PC-9 (cell line): ENCODE measurements at regions not wholly inside any gene's neighbourhood (a gene's known extent, or its start where the extent isn't known, plus 50 kb on each side); places are given as distances from the start of the nearest gene placed in this dataset.

Experiments used
- BruUV-seq: library from RNA; stranded (reverse); fragments of 400-500 nt; replicated peaks from 2 replicates; lab custom pipeline; 2021; lab: Mats Ljungman, UMichigan
- CTCF ChIA-PET: fragments of 300-600 bp; sonication (Branson Sonifier 250); formaldehyde crosslinking; loops from one replicate; lab custom pipeline; 2022; ENCODE audit warnings: antibody characterized with exemption; lab: Charles Lee
- POLR2A ChIA-PET: fragments of 300-600 bp; sonication (Branson Sonifier 250); formaldehyde crosslinking; loops from one replicate; lab custom pipeline; 2022; ENCODE audit warnings: antibody characterized with exemption; ENCODE audit not compliant: unreplicated experiment; lab: Charles Lee
- DNase-seq, 2 experiments: peaks; one replicate each; pipeline versions ENCODE4 v3.0.0 to v3.0.0-alpha.2; 2015 to 2022; ENCODE audit warnings: mixed read lengths in 1 of 2
- H2AFZ ChIP-seq: fragments of 200-600 bp; sonication (generic); 2 replicates; pipeline ENCODE4 v1.8.1; 2017; ENCODE audit warnings: antibody characterized with exemption
- H3F3A ChIP-seq: fragments of 200-600 bp; sonication (generic); 2 replicates; pipeline ENCODE4 v1.8.1; 2017; ENCODE audit warnings: antibody characterized with exemption, mild to moderate bottlenecking, low read depth; ENCODE audit not compliant: insufficient read depth
- H3K27ac ChIP-seq: fragments of 200-600 bp; sonication (generic); 2 replicates; pipeline ENCODE4 v1.6.1; 2016; ENCODE audit warnings: mixed run types
- H3K27me3 ChIP-seq: fragments of 200-600 bp; sonication (generic); 2 replicates; pipeline ENCODE4 v1.6.1; 2016; ENCODE audit warnings: low read depth, mixed run types; ENCODE audit not compliant: insufficient read depth
- H3K36me3 ChIP-seq: fragments of 200-600 bp; sonication (generic); 2 replicates; pipeline ENCODE4 v1.6.1; 2016; ENCODE audit warnings: low read depth, mixed run types
- H3K4me1 ChIP-seq: fragments of 200-600 bp; sonication (generic); replicated peaks from 2 replicates; pipeline ENCODE4 v1.6.1; 2016; ENCODE audit warnings: mixed run types; ENCODE audit not compliant: insufficient read depth
- H3K4me2 ChIP-seq: fragments of 200-600 bp; sonication (generic); 2 replicates; pipeline ENCODE4 v1.6.1; 2017; ENCODE audit warnings: mixed run types
- H3K4me3 ChIP-seq: fragments of 200-600 bp; sonication (generic); 2 replicates; pipeline ENCODE4 v1.6.1; 2016; ENCODE audit warnings: mixed run types
- H3K79me2 ChIP-seq: fragments of 200-600 bp; sonication (generic); 2 replicates; pipeline ENCODE4 v1.6.1; 2017; ENCODE audit warnings: low read depth, mixed run types
- H3K9me2 ChIP-seq: fragments of 200-600 bp; sonication (generic); 2 replicates; pipeline ENCODE4 v1.8.1; 2017; ENCODE audit warnings: mild to moderate bottlenecking; ENCODE audit not compliant: insufficient read depth
- H3K9me3 ChIP-seq: fragments of 200-600 bp; sonication (generic); 2 replicates; pipeline ENCODE4 v1.8.1; 2016; ENCODE audit warnings: low read depth; ENCODE audit not compliant: insufficient read depth
- H4K20me1 ChIP-seq: fragments of 200-600 bp; sonication (generic); 2 replicates; pipeline ENCODE4 v1.8.1; 2017; ENCODE audit not compliant: insufficient read depth
- EZH2 ChIP-seq: fragments of 200-600 bp; sonication (generic); IDR thresholded peaks from 2 replicates; pipeline ENCODE4 v1.8.0; 2017; ENCODE audit warnings: antibody characterized with exemption, low read depth
- intact Hi-C: fragments of 100-400 bp; cut with micrococcal nuclease; formaldehyde crosslinking; loops from one replicate; pipeline ENCODE4 v1.10.0; 2022; ENCODE audit not compliant: unreplicated experiment
- TF ChIP-seq, protein P1 (sequence below): fragments of 200-600 bp; sonication (generic); conservative IDR thresholded peaks from 2 replicates; pipeline ENCODE4 v1.6.1; 2017; ENCODE audit warnings: mixed run types, antibody characterized with exemption, mild to moderate bottlenecking, moderate library complexity

DNA sequence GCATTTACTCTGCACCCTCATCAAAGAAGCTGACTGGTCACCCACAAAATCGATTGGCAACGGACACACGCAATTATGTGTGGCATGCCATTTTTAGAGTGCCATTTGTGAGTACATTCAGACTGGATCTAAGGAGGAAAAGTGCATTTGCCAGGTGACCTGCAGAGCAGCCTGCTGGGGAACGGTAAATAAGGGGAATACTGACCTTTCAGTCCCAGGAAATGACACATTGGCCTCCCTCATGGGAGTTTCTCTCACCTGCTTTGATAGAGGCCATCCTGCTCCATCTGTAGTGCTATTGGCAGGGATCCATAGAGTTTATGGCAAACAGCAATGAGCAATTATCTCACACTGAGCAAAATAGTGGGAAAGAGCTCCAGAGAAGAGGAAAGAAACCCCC, 127.8 kb downstream of the DDX53 start:
- POLR2A ChIA-PET: no interaction called here
- intact Hi-C loops: no loop called here
- CTCF ChIA-PET: no interaction called here
- Histone ChIP-seq H3K4me2 (no peak overlapping the region), H3K27me3 (no peaks in the 10 kb centered on the region), H3K4me1 (no peaks in the 10 kb centered on the region), H3K9me3 (no peaks in the 10 kb centered on the region), H2AFZ (no peak overlapping the region), H4K20me1 (no peaks in the 10 kb centered on the region), H3K9me2 (no peaks in the 10 kb centered on the region), H3K79me2 (no peaks in the 10 kb centered on the region), H3K27ac (no peak overlapping the region), H3K36me3 (no peaks in the 10 kb centered on the region), H3F3A (no peaks in the 10 kb centered on the region), H3K4me3 (no peak overlapping the region)
- TF ChIP-seq, protein P1, sequence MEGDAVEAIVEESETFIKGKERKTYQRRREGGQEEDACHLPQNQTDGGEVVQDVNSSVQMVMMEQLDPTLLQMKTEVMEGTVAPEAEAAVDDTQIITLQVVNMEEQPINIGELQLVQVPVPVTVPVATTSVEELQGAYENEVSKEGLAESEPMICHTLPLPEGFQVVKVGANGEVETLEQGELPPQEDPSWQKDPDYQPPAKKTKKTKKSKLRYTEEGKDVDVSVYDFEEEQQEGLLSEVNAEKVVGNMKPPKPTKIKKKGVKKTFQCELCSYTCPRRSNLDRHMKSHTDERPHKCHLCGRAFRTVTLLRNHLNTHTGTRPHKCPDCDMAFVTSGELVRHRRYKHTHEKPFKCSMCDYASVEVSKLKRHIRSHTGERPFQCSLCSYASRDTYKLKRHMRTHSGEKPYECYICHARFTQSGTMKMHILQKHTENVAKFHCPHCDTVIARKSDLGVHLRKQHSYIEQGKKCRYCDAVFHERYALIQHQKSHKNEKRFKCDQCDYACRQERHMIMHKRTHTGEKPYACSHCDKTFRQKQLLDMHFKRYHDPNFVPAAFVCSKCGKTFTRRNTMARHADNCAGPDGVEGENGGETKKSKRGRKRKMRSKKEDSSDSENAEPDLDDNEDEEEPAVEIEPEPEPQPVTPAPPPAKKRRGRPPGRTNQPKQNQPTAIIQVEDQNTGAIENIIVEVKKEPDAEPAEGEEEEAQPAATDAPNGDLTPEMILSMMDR: no peak
- TF ChIP-seq EZH2: no peak
- no peak for DNase-seq
- BruUV-seq: no TSS peak

- Histone ChIP-seq H3K9me2 (no peaks in the 10 kb centered on the region), H3K27me3 (no peaks in the 10 kb centered on the region), H3K79me2 (no peaks in the 10 kb centered on the region), H3K4me2 (no peak overlapping the region), H3K4me1 (no peaks in the 10 kb centered on the region), H3K36me3 (no peaks in the 10 kb centered on the region), H4K20me1 (no peaks in the 10 kb centered on the region), H3F3A (no peaks in the 10 kb centered on the region), H3K27ac (no peak overlapping the region), H2AFZ (no peak overlapping the region), H3K9me3 (no peaks in the 10 kb centered on the region), H3K4me3 (no peak overlapping the region)
- POLR2A ChIA-PET: no interaction called here
- no peak for DNase-seq
- CTCF ChIA-PET: no interaction called here
- intact Hi-C loops: no loop called here
- TF ChIP-seq EZH2: no peak
- TF ChIP-seq, protein P1: no peak
- BruUV-seq: no TSS peak
Observed at GRCh38 chrX:23133551-23133950, 133.8 kb downstream of the DDX53 start.

DNA sequence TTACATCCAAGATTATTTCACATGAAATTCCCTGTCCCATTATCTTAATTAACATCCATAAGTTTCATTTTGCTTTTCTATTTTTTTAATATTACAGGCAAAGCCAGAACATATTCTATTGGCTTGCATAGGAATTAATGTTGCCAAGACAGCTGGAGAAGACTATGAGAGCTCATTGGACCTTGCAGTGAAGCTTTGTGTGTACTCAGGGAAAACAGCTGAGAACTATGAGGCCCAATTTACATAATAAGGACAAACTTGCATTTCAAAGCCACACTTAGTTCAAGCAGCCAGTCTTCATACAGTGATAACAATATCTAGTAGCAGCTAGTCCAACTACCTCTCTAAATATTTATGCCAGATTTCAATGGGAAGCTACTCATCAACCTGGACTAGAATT, 134.4 kb downstream of the DDX53 start:
- TF ChIP-seq EZH2: no peak
- TF ChIP-seq, protein P1: no peak

More for the DNA sequence above, 134.4 kb downstream of the DDX53 start:
- no peaks in the 10 kb centered on the region for H3K9me3 ChIP-seq
- H3K79me2 ChIP-seq: no peaks in the 10 kb centered on the region
- H3K4me2 ChIP-seq: no peak overlapping the region
- ChIA-PET POLR2A (no interaction called here), CTCF (no interaction called here)
- H3K4me3 ChIP-seq: no peak overlapping the region
- H3F3A ChIP-seq: no peaks in the 10 kb centered on the region
- H3K27ac ChIP-seq: no peak overlapping the region
- no peaks in the 10 kb centered on the region for H3K36me3 ChIP-seq
- H3K9me2 ChIP-seq: no peaks in the 10 kb centered on the region
- H3K27me3 ChIP-seq: no peaks in the 10 kb centered on the region
- H4K20me1 ChIP-seq: no peaks in the 10 kb centered on the region
- no peaks in the 10 kb centered on the region for H3K4me1 ChIP-seq
- intact Hi-C loops: no loop called here
- no peak for DNase-seq
- no TSS peak for BruUV-seq
- H2AFZ ChIP-seq: no peak overlapping the region
